Smooth muscle cell (in vitro differentiated cells): ENCODE measurements at regions not wholly inside any gene's neighbourhood (a gene's known extent, or its start where the extent isn't known, plus 50 kb on each side); places are given as distances from the start of the nearest gene placed in this dataset.

ENCODE experiments used
- DNase-seq: peaks from one replicate; lab custom pipeline; 2025; ENCODE audit not compliant: unreplicated experiment; lab: John Stamatoyannopoulos, UW
- H2AFZ ChIP-seq: fragments of 200-600 bp; sonication (generic); 2 replicates; pipeline ENCODE4 v1.6.0; 2016; ENCODE audit warnings: antibody characterized with exemption, low read depth, mild to moderate bottlenecking
- H3F3A ChIP-seq: fragments of 200-600 bp; sonication (generic); 2 replicates; pipeline ENCODE4 v1.6.0; 2017; ENCODE audit warnings: antibody characterized with exemption, low read depth
- H3K27ac ChIP-seq: fragments of 200-600 bp; sonication (generic); 2 replicates; pipeline ENCODE4 v1.5.1; 2016; ENCODE audit warnings: low read depth, mild to moderate bottlenecking
- H3K27me3 ChIP-seq: fragments of 200-600 bp; sonication (generic); 2 replicates; pipeline ENCODE4 v1.6.1; 2016; ENCODE audit warnings: low read depth, mild to moderate bottlenecking
- H3K36me3 ChIP-seq: fragments of 200-600 bp; sonication (generic); 2 replicates; pipeline ENCODE4 v1.5.1; 2016; ENCODE audit warnings: low read depth
- H3K4me1 ChIP-seq: fragments of 200-600 bp; sonication (generic); 2 replicates; pipeline ENCODE4 v1.5.1; 2016; ENCODE audit warnings: low read depth
- H3K4me2 ChIP-seq: fragments of 200-600 bp; sonication (generic); 2 replicates; pipeline ENCODE4 v1.6.0; 2016; ENCODE audit warnings: mild to moderate bottlenecking
- H3K4me3 ChIP-seq: fragments of 200-600 bp; sonication (generic); 2 replicates; pipeline ENCODE4 v1.5.1; 2016; ENCODE audit warnings: mild to moderate bottlenecking
- H3K79me2 ChIP-seq: fragments of 200-600 bp; sonication (generic); 2 replicates; pipeline ENCODE4 v1.6.0; 2016; ENCODE audit warnings: low read depth, mild to moderate bottlenecking
- H3K9ac ChIP-seq: fragments of 200-600 bp; sonication (generic); 2 replicates; pipeline ENCODE4 v1.6.0; 2016; ENCODE audit warnings: low read depth
- H3K9me3 ChIP-seq: fragments of 200-600 bp; sonication (generic); replicated peaks from 2 replicates; pipeline ENCODE4 v1.5.1; 2016; ENCODE audit warnings: low read depth
- H4K20me1 ChIP-seq: fragments of 200-600 bp; sonication (generic); 2 replicates; pipeline ENCODE4 v1.6.0; 2016; ENCODE audit warnings: low read depth
- WGBS: methylation state at CpG from one replicate; pipeline ENCODE4 v1.1.7; 2016; ENCODE audit warnings: low lambda C conversion rate; 5-methylcytosine and 5-hydroxymethylcytosine counted together
- TF ChIP-seq, protein P1 (sequence below): fragments of 200-600 bp; sonication (generic); IDR thresholded peaks from 2 replicates; pipeline ENCODE4 v1.5.1; 2017; ENCODE audit warnings: borderline replicate concordance, mild to moderate bottlenecking, antibody characterized with exemption; ENCODE audit not compliant: insufficient read depth, poor library complexity, severe bottlenecking

GRCh38 chr3:135756106-135756668 is 209.3 kb upstream of the PPP2R3A start:
- 86% methylated on average over 3 of the region's 3 CpGs for WGBS
- Histone ChIP-seq H2AFZ (no peak overlapping the region), H3K4me3 (no peak overlapping the region), H3K4me2 (no peak overlapping the region), H3K27me3 (no peaks in the 10 kb centered on the region), H3K9me3 (no peaks in the 10 kb centered on the region), H3K4me1 (no peaks in the 10 kb centered on the region), H4K20me1 (no peaks in the 10 kb centered on the region), H3F3A (no peaks in the 10 kb centered on the region), H3K79me2 (no peaks in the 10 kb centered on the region), H3K27ac (no peak overlapping the region), H3K9ac (no peak overlapping the region), H3K36me3 (no peaks in the 10 kb centered on the region)
- DNase-seq, result no peak
- TF ChIP-seq, protein P1, sequence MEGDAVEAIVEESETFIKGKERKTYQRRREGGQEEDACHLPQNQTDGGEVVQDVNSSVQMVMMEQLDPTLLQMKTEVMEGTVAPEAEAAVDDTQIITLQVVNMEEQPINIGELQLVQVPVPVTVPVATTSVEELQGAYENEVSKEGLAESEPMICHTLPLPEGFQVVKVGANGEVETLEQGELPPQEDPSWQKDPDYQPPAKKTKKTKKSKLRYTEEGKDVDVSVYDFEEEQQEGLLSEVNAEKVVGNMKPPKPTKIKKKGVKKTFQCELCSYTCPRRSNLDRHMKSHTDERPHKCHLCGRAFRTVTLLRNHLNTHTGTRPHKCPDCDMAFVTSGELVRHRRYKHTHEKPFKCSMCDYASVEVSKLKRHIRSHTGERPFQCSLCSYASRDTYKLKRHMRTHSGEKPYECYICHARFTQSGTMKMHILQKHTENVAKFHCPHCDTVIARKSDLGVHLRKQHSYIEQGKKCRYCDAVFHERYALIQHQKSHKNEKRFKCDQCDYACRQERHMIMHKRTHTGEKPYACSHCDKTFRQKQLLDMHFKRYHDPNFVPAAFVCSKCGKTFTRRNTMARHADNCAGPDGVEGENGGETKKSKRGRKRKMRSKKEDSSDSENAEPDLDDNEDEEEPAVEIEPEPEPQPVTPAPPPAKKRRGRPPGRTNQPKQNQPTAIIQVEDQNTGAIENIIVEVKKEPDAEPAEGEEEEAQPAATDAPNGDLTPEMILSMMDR, result no peak

DNA sequence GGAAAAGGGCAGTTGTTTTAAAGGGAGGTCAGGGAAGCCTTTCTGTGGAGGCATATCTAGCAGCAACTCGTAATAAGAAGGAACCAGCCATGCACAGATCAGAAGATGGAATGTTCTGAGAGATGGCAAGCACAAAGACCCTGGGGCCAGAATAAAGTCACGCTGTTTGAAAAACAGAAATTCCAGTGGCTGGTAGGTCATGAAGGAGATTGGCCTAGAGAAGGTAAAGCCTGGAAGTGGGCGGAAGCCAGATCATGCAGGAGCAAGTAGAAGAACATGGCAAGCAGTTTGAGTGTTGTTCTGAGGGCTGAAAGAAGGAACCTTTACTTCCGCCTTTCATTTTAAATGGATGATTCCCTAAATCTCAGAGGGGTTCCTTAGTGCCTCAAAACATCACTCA is 208.1 kb upstream of the PPP2R3A start:
- Histone ChIP-seq H3K4me3 (no peak overlapping the region), H2AFZ (no peak overlapping the region), H3K27me3 (no peaks in the 10 kb centered on the region), H3K36me3 (no peaks in the 10 kb centered on the region), H3K4me1 (no peaks in the 10 kb centered on the region), H3K79me2 (no peaks in the 10 kb centered on the region), H3K27ac (no peak overlapping the region), H4K20me1 (no peaks in the 10 kb centered on the region), H3K9ac (no peak overlapping the region), H3K4me2 (no peak overlapping the region), H3K9me3 (no peaks in the 10 kb centered on the region), H3F3A (no peaks in the 10 kb centered on the region)
- WGBS, result 78% methylated on average over 4 of the region's 4 CpGs
- no peak for DNase-seq
- TF ChIP-seq, protein P1, result no peak

- no peaks in the 10 kb centered on the region for H3K36me3 ChIP-seq
- 100% methylated on average over 1 of the region's 1 CpG for WGBS
- H3K79me2 ChIP-seq, result no peaks in the 10 kb centered on the region
- H3K4me1 ChIP-seq, result no peaks in the 10 kb centered on the region
- DNase-seq, result no peak
- no peaks in the 10 kb centered on the region for H4K20me1 ChIP-seq
- H3K9me3 ChIP-seq, result no peaks in the 10 kb centered on the region
- no peak overlapping the region for H2AFZ ChIP-seq
- no peak overlapping the region for H3K9ac ChIP-seq
- H3K4me3 ChIP-seq, result no peak overlapping the region
- no peak overlapping the region for H3K4me2 ChIP-seq
- TF ChIP-seq, protein P1, result no peak
- no peak overlapping the region for H3K27ac ChIP-seq
- H3K27me3 ChIP-seq, result no peaks in the 10 kb centered on the region
- no peaks in the 10 kb centered on the region for H3F3A ChIP-seq
Measured at GRCh38 chr3:135758961-135759360, 206.6 kb upstream of the PPP2R3A start.

DNA sequence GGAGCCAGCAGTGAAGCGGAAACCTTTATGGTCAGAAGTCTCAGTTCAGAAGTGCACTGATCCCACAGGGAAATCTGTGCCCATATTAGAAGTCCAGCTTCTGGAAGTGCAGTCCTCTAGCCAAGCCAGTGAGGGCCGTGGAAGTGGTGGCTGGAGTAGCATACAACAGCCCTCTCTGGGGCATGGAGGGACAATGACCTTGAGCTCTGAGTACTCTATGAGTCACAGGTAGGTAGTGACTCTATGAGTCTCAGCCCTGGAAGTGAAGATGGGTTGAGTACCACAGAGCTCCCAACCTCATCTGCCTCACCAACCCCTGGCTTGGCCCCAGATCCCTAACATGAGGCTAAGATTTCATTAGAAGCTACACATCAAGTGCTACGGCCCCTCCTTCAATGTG is 205.9 kb upstream of the PPP2R3A start:
- Histone ChIP-seq H3K4me1 (no peaks in the 10 kb centered on the region), H3K27ac (no peak overlapping the region), H2AFZ (no peak overlapping the region), H3K4me2 (no peak overlapping the region), H4K20me1 (no peaks in the 10 kb centered on the region), H3K79me2 (no peaks in the 10 kb centered on the region), H3F3A (no peaks in the 10 kb centered on the region), H3K27me3 (no peaks in the 10 kb centered on the region), H3K4me3 (no peak overlapping the region), H3K9ac (no peak overlapping the region), H3K9me3 (no peaks in the 10 kb centered on the region), H3K36me3 (no peaks in the 10 kb centered on the region)
- TF ChIP-seq, protein P1, result no peak
- no peak for DNase-seq
- 97% methylated on average over 3 of the region's 3 CpGs for WGBS
